Epidermal melanocyte (primary cell): ENCODE measurements at regions not wholly inside any gene's neighbourhood (a gene's known extent, or its start where the extent isn't known, plus 50 kb on each side); places are given as distances from the start of the nearest gene placed in this dataset.

Source experiments
- DNase-seq: peaks from one replicate; pipeline ENCODE4 v3.0.0; 2011; ENCODE audit warnings: low spot score; ENCODE audit not compliant: insufficient read length

DNA sequence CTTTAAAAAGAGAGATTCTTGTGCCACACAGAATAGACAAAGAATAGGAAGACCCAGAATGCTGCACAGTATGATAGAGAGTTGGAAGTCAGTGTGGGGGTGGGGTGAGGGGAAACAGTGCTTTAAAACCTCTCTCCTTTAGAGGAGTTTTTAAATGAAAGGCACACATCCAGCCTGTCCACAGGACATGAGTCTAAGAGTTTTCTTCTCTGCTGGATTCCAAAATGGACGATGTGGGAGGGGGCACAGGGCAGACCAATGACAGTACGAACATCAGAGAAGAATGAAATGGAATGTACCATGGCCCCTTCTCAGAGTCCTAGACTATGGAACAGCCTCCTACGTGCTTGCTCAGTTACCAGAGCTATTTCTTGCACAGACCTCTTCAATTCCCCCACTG lies 458.2 kb upstream of the DAB1 start:
- DNase-seq: no peak

DNA sequence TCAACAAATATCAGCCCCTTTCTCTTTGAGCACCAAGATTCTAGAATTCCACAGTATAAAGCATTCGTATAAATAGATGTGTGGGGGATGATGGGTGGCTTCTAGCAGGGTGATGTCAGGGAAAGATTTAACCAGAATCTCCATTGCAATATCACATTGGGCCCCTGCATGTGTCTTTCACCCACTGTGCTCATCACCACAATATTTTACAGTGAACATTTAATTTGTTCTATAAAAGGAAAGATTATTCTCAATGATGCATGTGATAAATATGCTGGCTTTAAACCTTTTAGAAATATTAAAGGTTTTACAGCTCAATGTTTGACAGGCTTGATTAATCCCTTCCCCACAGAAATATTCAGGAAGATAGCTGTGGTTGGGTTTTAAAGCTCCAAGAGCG lies 457.8 kb upstream of the DAB1 start:
- no peak for DNase-seq

DNA sequence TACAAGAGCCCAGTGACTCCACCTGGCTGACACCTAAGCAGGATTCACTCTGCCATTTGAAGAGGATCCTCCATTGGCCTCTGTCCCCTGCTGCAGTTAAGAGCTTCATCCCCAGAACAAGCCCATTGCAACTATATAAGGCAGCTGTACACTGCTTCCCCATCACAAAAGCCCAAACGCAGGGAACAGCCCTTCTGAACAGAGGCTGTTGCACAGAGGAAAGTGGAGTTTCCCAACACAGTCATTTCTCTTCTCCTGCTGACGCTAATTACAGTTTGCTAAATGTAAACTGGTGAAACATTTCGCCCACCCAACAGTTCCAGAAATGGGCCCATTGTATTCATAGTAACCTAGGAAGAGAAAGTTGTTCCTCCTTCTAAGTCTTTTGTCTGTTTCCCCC lies 455.8 kb upstream of the DAB1 start:
- no peak for DNase-seq

DNA sequence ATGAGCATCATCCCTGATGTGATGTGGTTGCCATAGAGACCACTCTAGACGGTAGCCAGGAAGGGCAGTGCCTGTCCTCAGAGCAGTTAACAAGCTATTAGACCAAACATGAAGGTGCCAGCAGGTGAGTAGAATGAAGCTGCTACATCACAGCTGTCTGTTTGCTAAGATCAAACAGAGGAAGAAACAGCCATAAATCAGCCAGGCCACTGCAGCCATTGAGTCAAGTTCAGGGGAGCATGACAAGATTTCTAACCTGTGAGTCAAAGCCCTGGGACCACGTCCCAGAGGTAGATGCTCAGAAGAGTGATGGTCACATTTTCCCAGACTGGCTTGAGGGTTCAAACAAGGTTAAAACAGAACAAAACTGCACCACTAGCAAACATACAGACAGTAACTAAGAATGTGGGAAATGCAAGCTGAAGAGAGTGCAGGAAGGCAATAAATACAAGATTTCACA lies 450.6 kb upstream of the DAB1 start:
- DNase-seq: no peak

DNA sequence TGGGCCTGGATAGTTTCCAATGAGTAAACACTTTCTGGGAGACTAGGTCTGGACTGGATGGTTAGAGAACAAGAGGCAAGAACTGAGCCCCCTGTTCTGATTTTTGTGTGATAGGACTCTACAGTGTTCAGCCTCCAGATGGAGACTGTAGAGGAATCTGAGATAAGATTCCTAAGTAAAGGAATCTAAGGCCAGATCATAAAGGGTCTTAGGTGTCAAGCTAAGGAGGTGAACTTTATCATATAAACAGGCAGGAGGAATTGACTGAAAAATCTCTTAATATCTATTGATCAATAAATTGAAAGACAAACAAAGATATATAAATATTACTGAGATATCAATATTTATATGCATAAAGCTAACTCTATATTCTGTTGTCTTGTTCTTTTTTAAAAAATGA lies 449.1 kb upstream of the DAB1 start:
- DNase-seq: no peak

DNA sequence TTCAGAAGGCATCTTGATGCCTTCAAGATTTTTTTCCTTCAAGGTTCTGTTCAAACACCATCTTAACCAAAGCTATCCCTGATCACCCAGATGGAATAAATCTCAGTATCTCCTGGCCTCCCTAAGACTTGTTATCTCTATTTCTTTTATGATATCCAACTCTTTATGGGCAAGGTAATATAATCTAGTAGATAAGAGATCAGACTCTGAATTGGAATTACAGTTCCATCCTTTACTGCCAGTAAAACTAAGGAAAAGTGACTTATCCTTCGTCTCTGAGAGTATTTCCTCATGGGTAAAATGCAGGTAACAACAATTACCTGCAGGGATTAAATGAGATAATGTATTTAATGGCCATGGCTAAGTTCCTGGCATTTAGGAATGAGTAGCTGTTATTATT lies 445.0 kb upstream of the DAB1 start:
- no peak for DNase-seq

DNA sequence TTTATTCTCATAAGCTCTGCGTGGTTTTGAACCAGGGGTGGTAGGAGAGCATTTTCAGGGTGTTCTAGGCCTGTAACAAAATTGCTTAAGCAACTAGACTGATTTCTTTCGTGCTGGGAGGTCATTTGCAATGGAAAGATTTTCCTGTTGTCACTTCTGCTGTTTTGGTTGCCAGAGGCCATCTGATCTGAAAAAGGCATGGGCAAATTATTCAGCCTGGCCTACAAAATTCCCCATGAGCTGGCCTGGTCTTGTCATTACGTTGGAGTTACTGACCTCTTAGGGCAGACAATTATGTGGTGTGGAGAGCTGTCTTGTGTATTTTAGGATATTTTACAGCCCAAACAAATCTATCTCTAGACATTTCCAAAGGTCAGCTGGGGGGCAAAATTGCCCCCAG lies 444.4 kb upstream of the DAB1 start:
- no peak for DNase-seq

DNA sequence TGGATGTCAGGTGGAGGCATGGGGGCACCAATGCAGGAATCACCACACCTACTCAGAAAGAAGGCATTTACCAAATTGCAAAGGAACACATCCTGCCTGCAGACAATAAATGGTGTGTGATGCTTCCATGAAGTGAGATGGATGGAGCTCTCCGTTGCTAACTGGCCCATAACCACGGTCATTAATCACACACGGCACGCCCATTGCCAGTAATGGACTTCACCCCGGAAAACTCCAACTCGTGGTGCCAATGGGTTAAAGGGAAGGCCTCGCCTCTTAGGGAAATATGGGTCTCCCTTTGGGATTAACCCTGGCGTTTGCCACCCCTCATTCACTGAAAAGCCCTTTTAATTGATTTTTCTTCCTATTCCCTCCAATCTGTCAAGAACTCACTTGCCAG lies 443.1 kb upstream of the DAB1 start:
- no peak for DNase-seq

DNA sequence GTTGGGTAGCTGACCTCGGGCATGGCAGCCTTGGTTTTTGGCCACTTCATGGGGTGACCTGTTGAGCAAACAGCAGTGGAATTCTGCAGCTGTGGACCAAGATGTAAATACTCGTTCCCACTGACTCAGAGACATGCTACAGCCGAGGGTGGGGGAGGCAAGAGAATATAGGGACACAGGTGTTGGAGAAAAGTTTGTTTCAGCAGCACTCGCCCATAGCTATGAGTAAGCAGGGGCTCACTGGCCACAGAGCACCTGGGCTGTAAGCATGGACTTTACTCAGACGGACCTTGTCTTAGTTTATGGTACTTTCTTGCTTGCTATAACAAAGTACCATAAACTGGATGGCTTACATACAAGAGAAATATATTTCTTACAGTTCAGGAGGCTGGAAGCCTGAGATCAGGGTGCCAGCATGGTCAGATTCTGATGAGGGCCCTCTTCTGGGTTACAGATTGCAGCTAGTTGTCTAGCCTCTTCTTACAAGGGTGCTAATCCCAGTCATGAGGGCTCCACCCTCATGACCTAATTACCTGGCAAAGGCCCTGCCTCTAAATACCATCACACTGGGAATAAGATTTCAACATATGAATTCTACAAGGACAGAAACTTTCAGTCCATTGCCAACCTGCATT lies 437.2 kb upstream of the DAB1 start:
- DNase-seq: no peak

DNA sequence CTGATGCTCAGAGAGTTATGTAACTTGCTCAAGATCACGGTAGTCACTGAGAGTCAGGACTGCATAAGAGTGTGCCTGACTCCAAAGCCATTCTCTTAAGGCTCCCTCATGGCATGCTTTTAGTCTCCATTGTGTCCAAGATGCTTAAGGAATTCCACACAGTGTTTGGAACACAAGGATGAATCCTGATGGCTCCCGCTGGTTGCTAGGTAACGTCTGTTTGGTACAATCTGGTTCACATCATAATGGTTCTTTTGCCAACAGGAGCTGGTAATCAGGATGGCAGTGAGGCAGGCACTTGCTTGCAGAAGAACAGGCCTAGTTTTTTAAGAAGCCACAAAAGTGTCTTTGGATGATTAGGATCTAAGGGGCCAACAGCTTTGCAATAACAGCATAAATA lies 436.5 kb upstream of the DAB1 start:
- no peak for DNase-seq

DNA sequence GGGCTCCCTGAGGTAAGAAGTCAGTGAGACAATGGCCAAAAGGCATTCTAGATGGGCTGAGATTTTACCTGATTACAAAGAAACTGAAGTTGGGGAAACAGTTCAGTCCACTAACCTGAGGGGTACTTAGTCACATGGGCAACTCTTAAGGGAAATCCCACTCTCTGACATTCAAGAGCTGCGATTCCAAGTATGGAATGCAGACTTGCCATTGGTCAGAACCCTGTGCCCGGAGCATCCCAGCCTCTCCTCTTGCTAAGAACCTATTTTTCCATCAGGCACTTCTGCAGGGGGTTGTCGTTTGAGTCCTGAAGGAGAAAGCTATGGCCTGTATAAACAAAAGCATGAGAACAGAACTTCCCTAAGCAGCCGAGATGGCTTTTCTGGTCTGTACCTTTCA lies 434.9 kb upstream of the DAB1 start:
- no peak for DNase-seq

DNA sequence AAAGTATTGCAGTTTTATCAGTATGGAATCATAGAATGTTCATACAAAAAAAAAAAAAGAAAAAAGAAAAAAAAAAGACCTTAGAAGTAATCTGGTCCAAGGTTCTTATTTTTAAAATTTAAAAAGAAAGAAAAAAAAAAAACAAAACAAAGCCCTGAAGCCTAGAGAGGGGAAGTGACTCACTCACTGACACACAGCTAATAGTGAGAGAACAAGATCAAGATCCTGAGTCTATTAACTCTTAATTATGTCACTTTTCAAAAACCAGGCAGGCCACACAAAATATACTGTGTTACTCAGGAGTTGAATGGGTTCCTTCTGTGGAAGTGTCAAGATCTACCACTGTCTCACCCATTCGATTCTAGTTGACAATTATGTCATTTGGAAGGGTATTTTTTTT lies 433.9 kb upstream of the DAB1 start:
- DNase-seq: no peak

DNA sequence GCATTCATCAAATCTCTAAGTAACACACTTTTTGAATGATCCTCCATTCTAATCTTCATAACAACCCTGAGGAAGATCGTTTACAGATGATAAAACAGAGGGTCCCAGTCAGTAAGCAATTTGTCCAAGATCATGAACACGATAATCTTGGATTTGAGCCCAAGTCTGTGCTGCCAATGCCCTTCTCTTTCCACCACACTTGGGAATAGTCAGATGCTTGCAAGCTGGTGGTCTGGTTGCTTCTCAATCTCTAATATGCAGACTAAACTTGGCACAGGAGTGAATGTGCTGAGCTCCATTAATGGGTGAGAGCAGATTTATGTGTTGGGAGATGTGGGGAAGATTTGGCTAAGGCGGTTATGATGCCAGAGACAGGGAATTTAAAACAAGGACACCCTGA lies 430.6 kb upstream of the DAB1 start:
- no peak for DNase-seq

DNA sequence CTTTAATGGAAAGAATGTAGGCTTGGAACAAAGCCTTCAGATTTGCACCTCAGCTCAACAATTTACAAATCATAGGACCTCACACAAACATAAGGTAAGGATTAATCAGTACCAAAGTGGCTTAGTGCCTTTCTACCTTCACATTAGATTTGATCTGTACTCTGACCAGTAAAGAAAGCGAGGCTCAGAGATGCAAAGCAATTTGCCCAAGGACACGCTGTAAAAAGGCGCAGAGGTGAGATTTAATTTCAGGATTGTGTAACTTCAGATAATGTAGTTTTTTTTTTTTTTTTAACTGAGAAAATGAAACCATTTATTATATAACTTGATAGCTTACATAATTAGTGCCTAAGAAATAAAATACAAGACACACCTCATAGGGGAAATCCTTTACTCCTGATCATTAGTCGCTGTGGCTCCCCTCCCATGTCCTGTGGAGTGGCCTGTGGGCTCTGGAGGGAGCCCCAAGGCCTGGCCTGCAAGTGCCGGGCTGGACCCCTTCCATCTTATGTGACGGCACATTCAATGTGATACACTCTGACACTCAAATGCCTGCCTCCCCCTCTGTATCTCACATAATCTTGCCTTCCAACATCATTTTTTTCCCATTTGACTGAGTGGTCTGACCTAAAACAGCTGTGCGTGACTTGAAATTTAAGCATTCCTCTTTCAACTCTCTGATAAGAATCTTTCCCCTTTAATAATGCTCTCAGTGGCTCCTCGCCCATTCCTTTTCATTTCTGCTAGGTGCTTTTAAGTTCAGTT lies 426.5 kb upstream of the DAB1 start:
- DNase-seq: no peak

DNA sequence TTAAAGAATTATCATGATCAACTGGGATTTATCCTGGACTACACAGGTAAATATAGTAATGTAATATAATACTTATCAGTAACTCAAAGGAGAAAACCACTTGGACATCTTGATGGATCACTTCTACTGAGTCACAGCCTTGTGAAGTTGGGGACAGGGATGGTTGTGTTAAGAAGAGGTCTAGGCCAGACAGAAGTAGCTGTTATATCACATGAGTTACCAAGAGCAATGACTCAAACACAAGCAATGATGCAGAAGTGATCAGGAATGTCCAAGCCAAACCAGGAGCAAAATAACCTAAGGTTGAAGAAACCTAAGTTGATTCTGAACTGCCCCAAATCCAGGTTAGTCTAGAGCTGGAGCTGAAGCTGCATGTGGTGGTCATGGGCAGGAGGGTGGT lies 424.5 kb upstream of the DAB1 start:
- no peak for DNase-seq

DNA sequence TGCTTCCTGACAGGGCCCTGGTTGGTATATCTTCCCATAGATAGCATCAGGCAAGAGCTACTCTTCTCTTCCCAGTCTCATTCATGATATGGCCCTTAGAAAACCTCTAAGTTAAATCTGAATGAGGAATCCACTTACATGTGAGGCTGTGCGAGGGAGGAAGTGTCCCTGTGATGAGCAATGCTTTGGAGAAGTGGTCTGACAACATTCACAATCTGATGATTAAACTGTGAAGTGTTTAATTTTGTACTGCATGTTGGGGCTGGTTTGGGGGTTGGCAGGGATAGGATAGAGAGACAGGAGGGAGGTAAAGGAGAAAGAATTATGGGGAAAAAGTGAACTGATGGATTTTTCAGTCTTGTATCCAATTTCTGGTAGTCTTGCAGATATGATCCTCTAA lies 421.2 kb upstream of the DAB1 start:
- no peak for DNase-seq

DNA sequence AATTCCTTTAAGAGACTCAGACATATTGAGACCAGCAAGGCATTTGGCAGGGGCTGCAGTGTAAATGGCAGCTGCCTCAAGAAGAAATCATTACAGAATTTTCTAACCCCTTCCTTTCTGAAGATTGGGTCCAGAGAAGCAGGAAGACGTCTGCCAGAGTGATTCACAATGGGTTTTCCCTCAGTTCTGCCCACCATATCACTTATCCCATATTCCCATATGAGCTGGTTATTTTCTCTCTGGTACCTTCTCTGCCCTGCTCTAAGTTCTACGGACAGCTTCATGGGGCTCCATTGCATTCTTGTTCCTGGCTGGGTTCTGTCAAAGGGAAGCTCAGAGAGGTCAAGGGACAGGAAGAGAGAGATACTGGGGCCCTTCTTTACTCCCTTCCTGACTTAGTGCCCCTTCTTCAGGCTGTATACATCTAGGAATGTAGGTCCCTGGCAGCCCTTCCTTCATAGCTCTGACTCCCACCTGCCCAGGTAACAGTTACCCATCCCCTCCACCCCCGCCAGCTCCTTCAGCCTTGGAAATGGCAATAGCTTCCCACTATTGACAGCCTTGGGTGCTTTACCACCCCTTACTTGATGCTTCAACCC lies 420.6 kb upstream of the DAB1 start:
- DNase-seq: no peak

DNA sequence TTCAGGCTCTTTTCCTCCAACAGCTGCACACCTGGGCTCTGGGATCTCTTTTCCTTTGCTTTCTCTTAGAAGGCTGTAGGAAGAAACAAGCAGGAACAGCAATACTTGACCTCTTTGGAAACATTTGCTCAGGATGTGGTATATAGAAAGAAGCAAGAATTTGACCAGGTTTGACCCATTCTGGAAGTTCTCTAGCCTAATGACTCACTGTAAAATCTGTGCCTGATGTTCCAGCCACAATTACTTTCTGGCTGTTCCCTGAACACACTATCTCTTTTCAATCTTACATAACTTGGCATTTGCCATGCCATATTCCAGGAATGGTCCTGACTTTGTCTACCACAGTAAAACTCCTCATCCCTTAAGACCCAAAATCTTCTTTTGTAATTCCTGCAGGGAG lies 419.9 kb upstream of the DAB1 start:
- DNase-seq: no peak

DNA sequence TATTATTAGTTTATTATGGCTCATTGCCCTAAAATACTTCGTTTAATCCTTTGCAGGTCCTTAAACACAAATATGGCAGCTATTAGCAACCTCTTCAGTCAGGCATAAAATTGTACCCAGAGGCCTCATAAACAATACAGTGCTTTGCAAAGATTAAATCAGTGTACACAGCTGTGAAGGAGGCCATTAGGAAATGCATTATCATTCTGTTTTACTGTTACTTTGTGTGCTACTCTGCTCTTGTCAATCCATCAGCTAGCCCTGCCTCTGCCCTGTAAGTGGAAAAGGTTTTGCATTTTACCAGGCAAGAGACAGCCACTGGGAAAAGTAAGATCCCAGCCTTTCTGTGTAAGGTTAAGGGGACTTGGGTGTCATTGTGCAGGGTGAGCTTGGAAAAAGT lies 415.7 kb upstream of the DAB1 start:
- no peak for DNase-seq

DNA sequence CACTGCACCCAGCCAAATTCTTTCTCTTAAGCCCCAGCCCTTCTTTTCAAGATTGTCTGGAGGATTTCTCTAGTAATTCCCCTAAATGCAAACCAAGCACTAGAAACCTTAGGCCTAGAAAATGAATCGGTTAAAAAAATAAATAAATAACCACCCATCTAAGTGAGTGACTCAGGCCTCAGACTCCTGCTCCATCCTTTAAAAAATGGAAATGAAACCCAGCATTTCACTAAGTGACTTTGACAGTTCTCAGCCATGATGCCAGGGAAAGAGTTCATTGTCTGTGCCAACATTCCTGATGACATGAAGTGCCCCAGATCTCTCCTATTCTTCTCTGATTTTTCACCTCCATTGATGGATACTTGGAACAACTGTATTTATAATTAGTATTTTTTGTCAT lies 415.2 kb upstream of the DAB1 start:
- no peak for DNase-seq

DNA sequence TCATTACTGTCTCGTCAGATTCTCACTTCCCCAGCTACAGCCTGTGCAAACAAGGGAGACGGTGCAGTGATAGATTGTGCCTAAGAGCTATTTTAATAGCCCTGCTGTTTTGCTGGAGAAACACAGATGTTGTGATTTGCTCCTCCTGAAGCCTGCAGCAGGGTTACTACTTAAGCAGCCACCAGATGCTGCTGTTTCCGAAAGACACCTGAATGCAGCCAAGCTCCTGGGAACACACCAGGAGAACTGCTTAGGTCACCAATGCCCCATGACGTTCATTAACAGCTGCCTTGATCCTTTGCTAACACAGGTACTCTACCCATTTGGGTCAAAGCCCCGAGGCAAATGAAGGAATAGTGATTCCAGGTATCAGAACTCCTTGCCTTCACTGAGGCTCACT lies 411.8 kb upstream of the DAB1 start:
- no peak for DNase-seq

DNA sequence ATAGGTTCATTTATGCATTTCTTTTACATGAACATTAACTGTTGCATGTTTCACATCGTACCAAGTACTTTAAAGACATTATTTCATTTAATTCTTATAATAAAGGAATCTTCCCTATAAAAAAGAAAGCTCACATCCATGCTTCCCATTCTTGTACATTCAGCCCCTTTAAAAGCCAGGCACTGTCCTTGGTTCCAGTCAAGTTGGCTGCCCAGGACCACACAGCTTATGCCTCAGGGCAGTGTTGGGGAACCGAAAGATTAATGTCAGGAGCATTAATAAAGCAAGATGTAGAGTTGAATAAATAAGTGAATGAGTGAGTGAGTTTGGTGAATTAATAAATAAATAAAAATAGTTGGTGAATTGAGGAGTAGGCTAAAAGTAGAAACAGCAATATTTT lies 409.4 kb upstream of the DAB1 start:
- no peak for DNase-seq

DNA sequence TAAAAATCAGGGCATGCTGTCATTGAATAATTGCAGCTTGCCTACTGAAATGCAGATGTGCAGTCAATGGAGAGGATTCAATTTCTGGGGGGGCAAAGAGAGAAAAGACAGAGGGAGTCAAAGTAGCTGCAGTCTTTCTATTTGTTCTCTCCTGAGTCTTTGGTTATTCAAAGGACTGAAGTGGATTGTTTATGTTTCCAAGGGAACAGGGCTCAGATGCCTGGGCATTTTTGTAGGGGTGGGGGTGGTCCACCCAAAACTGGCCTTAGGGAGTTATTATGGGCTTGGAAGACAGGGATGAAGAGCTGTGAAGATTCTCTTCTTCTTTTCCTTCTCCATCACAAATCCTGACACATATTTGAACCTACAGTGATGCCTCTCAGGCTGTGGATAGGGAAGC lies 408.8 kb upstream of the DAB1 start:
- no peak for DNase-seq
